Ramos (cell line): ENCODE measurements at regions not wholly inside any gene's neighbourhood (a gene's known extent, or its start where the extent isn't known, plus 50 kb on each side); places are given as distances from the start of the nearest gene placed in this dataset.
"Not testable (repeated sequence)": the region's sequence is repeated elsewhere in the genome, so short reads cannot be mapped to it uniquely, and the experiment has no call there.

Experiments used
- in situ Hi-C: fragments of 300-500 bp; cut with MboI; formaldehyde crosslinking; loops from one replicate; pipeline ENCODE4 v1.14.3; 2022; ENCODE audit warnings: low sequenced_read_pairs; ENCODE audit not compliant: unreplicated experiment

DNA sequence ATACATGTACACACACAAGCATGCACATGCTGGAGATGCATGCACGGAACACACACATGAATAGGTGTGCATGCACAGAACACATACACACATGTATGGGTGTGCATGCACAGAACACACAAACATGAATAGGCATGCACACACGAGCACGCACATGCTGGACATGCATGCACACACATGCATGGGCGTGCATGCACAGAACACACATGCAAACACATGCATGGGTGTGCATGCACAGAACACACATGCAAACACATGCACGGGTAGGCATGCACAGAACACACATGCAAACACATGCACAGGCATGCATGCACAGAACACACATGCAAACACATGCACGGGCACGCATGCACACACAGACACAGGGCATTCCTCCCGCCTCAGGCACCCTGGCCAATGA is 382.3 kb downstream of the IRX2 start:
- in situ Hi-C loops = no loop called here

- in situ Hi-C loops = no loop called here
These were observed 384.7 kb downstream of the IRX2 start for GRCh38 chr5:2366816-2367215.

DNA sequence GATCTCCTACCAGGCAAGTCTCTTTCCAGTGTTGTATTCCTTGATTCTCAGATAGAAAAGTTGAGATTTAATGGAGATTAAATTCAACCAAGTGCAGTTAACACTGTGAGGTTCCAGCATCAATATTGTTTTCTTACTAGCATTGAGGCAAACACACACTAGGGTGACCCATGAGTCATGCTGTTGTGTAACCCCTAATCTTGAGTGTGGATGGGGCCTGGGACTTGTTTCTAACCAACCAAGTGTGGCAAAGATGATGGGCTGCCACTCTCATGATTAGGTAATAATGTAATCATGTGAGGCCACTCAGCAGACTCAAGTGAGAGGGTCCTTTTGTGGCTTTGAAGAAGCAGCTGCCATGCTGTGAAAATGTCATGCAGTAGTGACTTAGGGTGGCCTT is 394.2 kb downstream of the IRX2 start:
- in situ Hi-C loops = no loop called here

DNA sequence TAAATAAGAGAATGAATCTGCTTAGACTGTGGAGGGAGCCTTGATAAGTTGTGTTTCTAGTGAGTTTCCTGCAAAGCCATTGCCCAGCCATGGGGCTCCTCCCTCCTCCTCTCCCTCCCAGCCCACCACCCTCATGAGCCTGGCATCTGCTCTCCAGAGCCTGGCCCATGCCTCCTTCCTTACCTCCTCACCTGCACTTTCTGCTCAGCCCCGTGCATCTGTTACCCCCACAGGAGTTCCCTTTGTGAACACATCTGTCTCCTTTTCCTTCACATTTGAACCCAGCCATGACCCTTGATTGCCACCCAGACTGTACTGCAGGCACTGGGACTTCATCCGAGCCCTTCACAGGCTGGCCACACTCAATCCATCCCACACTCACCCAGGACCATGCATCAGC is 395.6 kb downstream of the IRX2 start:
- in situ Hi-C loops = no loop called here

- in situ Hi-C loops = no loop called here
These were observed 397.5 kb downstream of the IRX2 start for GRCh38 chr5:2353871-2354440.

- in situ Hi-C loops = no loop called here
These were observed 398.3 kb downstream of the IRX2 start for GRCh38 chr5:2353211-2353610.

- in situ Hi-C loops = no loop called here
These were observed 399.2 kb downstream of the IRX2 start for GRCh38 chr5:2352101-2352861.

DNA sequence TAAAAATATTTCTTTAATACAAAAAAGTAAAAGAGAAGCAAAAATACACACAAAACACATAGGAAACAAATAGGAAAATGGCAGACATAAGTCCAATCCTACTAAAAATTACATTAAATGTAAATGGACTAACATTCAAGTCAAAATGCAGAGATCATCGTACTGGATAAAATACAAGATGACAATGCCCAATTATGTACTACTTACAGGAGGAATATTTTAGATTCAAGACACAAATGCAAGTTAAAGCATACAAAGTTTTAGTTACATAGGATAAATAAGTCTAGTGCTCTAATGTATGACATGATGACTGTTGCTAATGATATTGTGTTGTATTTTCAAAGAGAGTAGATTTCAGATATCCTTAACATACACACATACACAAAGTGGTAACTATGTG is 401.7 kb downstream of the IRX2 start:
- in situ Hi-C loops = not testable (repeated sequence)

GRCh38 chr5:2338686-2339085 is 412.8 kb downstream of the IRX2 start:
- in situ Hi-C loops = no loop called here

DNA sequence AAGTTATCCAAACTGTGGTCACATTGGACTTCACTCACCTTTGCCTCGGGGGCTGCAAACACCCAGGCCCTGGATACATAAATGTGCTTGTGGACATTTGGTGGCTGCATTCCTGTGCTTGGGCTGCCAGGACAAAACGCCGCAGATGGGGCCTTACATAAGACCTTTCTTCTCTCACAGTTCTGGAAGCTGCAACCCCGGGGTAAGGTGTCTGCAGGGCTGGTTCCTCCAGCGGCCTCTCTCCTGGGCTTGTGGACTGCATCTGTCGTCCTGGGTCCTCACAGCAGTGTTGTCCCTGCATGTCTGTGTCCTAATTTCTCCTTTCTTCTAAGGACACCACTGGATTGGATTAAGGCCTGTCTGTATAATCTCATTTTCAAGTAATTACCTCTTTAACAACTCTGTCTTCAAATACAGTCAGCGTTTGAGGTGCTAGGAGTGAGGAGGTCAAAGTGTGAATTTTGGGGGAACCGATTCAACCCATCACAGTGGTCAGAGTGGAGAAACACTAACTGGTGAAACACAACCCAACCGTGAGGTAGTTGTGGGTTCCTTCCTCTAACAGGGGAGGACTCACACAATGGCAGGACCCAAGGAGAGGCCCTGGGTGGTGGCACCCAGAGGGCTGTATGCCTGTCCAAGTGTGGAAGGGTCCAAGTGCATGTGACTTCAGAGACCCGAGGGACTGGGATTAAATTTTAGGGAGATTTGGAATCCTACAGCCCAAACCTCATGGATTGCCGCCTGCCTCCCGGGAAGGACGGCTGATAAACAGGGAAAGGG is 415.6 kb downstream of the IRX2 start:
- in situ Hi-C loops = no loop called here

GRCh38 chr5:2335125-2335732 is 416.2 kb downstream of the IRX2 start:
- in situ Hi-C loops = no loop called here

GRCh38 chr5:2334719-2335118 is 416.8 kb downstream of the IRX2 start:
- in situ Hi-C loops = no loop called here

- in situ Hi-C loops = no loop called here
These were observed 418.2 kb downstream of the IRX2 start for GRCh38 chr5:2333291-2333690.

- in situ Hi-C loops = no loop called here
These were observed 419.0 kb downstream of the IRX2 start for GRCh38 chr5:2332521-2332920.

DNA sequence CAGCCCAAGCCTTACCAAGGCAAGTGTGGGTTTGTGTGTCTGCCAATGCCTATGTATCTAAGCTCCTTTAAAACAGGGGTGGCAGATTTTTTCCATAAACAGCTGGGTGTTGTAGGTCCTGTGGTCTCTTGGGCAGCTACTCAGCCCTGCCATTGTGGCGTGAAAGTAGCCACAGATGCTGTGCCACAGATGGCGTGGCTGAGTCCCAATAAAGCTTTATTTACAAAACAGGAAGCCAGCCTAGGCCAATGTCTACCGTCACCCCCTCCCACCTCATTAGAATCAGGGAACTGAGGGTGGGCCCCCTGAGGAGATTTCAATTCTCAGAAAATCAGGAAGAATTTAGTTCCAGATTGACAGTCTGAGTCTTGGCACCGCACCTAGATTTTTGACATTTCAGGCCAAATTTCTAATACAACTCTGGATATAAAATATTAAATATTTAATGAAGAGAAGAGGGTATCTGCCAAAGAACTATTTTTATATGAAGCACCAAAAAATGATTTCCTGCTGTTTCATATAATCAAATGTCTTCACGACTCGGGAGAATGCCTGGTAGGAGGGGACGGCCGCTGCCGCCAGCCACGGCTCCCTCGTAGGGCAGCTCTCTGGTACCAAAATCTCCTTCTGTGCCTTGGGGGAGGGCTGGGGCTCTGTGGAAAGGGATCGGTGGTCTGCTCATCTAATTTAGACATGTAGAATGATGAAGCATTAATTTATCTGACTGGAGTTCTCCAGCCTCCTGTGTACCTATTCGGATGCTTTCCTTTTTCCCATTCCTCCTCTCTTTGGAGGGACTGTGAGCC is 420.9 kb downstream of the IRX2 start:
- in situ Hi-C loops = no loop called here

DNA sequence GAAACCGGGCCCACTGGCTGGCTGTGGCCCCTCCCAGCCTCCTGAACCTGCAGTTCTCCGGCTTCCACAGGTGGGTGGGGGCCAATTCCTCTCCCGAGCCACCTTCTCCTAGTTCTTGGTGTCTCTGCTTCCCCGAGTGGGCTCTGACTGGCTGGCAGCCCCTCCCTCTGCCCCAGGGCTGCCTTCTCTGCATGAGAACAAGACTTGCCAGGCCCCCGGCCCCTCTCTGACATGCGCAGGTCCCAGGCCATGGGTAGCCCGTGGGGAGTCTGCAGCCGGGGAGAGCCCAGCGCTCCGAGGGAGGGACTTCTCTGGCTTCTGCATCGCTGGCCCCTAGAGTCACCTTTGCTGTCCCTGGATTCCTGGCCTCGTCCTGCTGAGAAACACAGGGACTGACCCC is 421.7 kb downstream of the IRX2 start:
- in situ Hi-C loops = no loop called here

DNA sequence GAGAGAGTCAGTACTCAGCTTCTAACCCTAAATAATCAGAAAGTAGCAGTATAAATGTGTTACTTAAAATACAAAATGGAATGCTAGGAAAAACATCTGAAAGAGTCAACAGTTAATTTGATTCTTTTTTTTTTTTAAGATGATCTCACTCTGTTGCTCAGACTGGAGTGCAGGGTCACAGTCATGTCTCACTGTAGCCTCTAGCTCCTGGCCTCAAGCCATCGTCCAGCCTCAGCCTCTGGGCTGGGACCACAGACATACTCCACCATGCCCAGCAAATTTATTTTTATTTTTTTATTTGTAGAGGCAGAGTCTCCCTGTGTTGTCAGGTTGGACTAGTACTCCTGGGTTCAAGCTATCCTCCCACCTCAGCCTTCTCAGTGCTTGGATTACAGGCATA is 424.9 kb downstream of the IRX2 start:
- in situ Hi-C loops = no loop called here

GRCh38 chr5:2324788-2325187 is 426.7 kb downstream of the IRX2 start:
- in situ Hi-C loops = no loop called here

DNA sequence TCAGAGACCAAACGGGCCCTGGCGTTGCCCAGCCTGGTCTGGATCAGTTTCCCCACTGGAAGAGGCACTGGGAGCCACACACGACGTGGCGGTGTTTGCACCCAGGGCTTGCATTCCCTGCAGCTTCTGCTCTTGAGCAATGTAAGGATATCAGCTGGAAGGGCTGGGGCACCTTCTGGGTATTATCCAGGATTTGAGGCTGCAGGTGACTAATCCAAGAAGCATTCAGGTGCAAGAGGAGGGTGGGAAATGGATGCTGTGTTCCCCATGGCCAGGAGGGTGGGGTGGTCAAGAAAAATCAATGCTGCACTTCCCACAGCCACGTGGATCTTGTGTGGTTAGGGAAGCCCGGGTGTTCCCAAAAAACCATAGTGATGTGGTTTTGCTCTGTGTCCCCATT is 430.9 kb downstream of the IRX2 start:
- in situ Hi-C loops = no loop called here

GRCh38 chr5:2317540-2317939 is 433.9 kb downstream of the IRX2 start:
- in situ Hi-C loops = no loop called here
